ENCODE measurements at regions not wholly inside any gene's neighbourhood (a gene's known extent, or its start where the extent isn't known, plus 50 kb on each side); places are given as distances from the start of the nearest gene placed in this dataset.

GRCh38 chr5:51225789-51226742 lies 157.2 kb upstream of the ISL1 start (continued):
- TF ChIP-seq KDM4A (IDR thresholded peaks at IDR 0.05; ENCODE audit: low read depth, low read length, severe bottlenecking): no peak
- TF ChIP-seq SP2 (IDR thresholded peaks at IDR 0.05; ENCODE audit: low read length): no peak
- no peak for TF ChIP-seq RBBP5 (IDR thresholded peaks at IDR 0.05; ENCODE audit: borderline replicate concordance, low read depth, low read length)
- TF ChIP-seq HDAC2 (IDR thresholded peaks at IDR 0.05; ENCODE audit: borderline replicate concordance in 1 of 2, low read depth in 2 of 2, low read length in 2 of 2): peak in 1 of 2 experiments; percentile 54; a peak in 1 of 4 replicates
- no peak for TF ChIP-seq RFX5 (IDR thresholded peaks at IDR 0.05; ENCODE audit: borderline replicate concordance, low read depth, low read length)
- TF ChIP-seq MAX (IDR thresholded peaks at IDR 0.05): no peak
- TF ChIP-seq, protein P1, sequence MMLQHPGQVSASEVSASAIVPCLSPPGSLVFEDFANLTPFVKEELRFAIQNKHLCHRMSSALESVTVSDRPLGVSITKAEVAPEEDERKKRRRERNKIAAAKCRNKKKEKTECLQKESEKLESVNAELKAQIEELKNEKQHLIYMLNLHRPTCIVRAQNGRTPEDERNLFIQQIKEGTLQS (IDR thresholded peaks at IDR 0.05; ENCODE audit: insufficient read depth, low read depth, low read length): no peak
- TF ChIP-seq, protein P2, sequence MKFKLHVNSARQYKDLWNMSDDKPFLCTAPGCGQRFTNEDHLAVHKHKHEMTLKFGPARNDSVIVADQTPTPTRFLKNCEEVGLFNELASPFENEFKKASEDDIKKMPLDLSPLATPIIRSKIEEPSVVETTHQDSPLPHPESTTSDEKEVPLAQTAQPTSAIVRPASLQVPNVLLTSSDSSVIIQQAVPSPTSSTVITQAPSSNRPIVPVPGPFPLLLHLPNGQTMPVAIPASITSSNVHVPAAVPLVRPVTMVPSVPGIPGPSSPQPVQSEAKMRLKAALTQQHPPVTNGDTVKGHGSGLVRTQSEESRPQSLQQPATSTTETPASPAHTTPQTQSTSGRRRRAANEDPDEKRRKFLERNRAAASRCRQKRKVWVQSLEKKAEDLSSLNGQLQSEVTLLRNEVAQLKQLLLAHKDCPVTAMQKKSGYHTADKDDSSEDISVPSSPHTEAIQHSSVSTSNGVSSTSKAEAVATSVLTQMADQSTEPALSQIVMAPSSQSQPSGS (IDR thresholded peaks at IDR 0.05; ENCODE audit: low read length): no peak
- TF ChIP-seq, protein P3, sequence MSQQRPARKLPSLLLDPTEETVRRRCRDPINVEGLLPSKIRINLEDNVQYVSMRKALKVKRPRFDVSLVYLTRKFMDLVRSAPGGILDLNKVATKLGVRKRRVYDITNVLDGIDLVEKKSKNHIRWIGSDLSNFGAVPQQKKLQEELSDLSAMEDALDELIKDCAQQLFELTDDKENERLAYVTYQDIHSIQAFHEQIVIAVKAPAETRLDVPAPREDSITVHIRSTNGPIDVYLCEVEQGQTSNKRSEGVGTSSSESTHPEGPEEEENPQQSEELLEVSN (IDR thresholded peaks at IDR 0.05): no peak
- no peak for TF ChIP-seq FOSL1 (IDR thresholded peaks at IDR 0.05; ENCODE audit: insufficient read depth, low read depth, low read length)
- TF ChIP-seq ZNF274 (IDR thresholded peaks at IDR 0.05; ENCODE audit: borderline replicate concordance, extremely low read depth, low read length): no peak
- TF ChIP-seq SP1 (IDR thresholded peaks at IDR 0.05; ENCODE audit: low read depth, low read length): peak; percentile 70
- no peak for TF ChIP-seq BCL11A (IDR thresholded peaks at IDR 0.05; ENCODE audit: low read depth in 2 of 2, low read length in 2 of 2)
- TF ChIP-seq MAFK (IDR thresholded peaks at IDR 0.05; ENCODE audit: low read depth, low read length): no peak
- no peak; a peak in 1 of 3 replicates for TF ChIP-seq EP300 (IDR thresholded peaks at IDR 0.05; ENCODE audit: borderline replicate concordance in 1 of 2, low read depth in 2 of 2, low read length in 2 of 2)

Measured in H1 (cell line).